Endothelial cell of umbilical vein (primary cell): ENCODE measurements at regions not wholly inside any gene's neighbourhood (a gene's known extent, or its start where the extent isn't known, plus 50 kb on each side); places are given as distances from the start of the nearest gene placed in this dataset.

Experiments
- BruUV-seq: library from RNA; stranded (reverse); fragments of 400-500 nt; replicated peaks from 2 replicates; lab custom pipeline; 2021; lab: Mats Ljungman, UMichigan
- CTCF ChIA-PET: fragments of 300-600, 350-600 bp; sonication (Branson Sonifier 250); formaldehyde crosslinking; loops from one replicate; lab custom pipeline; 2021; ENCODE audit warnings: antibody characterized with exemption, inconsistent platforms; lab: Charles Lee
- POLR2A ChIA-PET: fragments of 300-600, 350-600 bp; sonication (Branson Sonifier 250); formaldehyde crosslinking; loops from one replicate; lab custom pipeline; 2021; ENCODE audit warnings: antibody characterized with exemption, inconsistent platforms; lab: Charles Lee
- DNase-seq: peaks from one replicate; pipeline ENCODE4 v3.0.0-alpha.2; 2011; ENCODE audit warnings: low read depth, low spot score
- FAIRE-seq: peaks from 2 replicates; lab custom pipeline; 2011; peaks lifted over from hg19 to GRCh38; lab: Jason Lieb, UNC
- H2AFZ ChIP-seq: 2 replicates; pipeline ENCODE4 v1.6.0; 2012; ENCODE audit warnings: low read depth, low read length, control low read depth, inconsistent platforms
- H3K27ac ChIP-seq: 2 replicates; pipeline ENCODE4 v1.5.1; 2011; ENCODE audit warnings: low read depth, mild to moderate bottlenecking, control low read depth, low read length, moderate library complexity; ENCODE audit not compliant: insufficient read depth
- H3K27me3 ChIP-seq, 2 experiments: 2 replicates each; pipeline versions ENCODE4 v1.6.0 to v1.6.1; 2011; ENCODE audit warnings: low read length in 2 of 2, mixed read lengths in 1 of 2; ENCODE audit not compliant: control insufficient read depth in 2 of 2, insufficient read depth in 2 of 2
- H3K36me3 ChIP-seq, 2 experiments: 2 replicates in 1 of 2; 3 replicates in 1 of 2; pipeline ENCODE4 v1.5.1; 2011; ENCODE audit warnings: low read length in 2 of 2, mild to moderate bottlenecking in 1 of 2, moderate library complexity in 1 of 2; ENCODE audit not compliant: control insufficient read depth in 2 of 2, insufficient read depth in 2 of 2; ENCODE audit errors: extremely low read depth in 1 of 2
- H3K4me1 ChIP-seq: 3 replicates; pipeline ENCODE4 v1.5.1; 2011; ENCODE audit warnings: mild to moderate bottlenecking, low read length; ENCODE audit not compliant: control insufficient read depth, insufficient read depth; ENCODE audit errors: extremely low read depth
- H3K4me2 ChIP-seq: 2 replicates; pipeline ENCODE4 v1.6.1; 2011; ENCODE audit warnings: low read length, control low read depth, mixed read lengths; ENCODE audit not compliant: insufficient read depth
- H3K4me3 ChIP-seq, 3 experiments: fragments of 200-600 bp in 1 of 3; sonication (generic), shearing (Covaris generic) in 1 of 3; replicated peaks in 1 of 3; 2 replicates each; pipeline ENCODE4 v1.5.1; 2011 to 2016; ENCODE audit warnings: control low read depth in 3 of 3, low read length in 3 of 3, mild to moderate bottlenecking in 2 of 3, inconsistent platforms in 1 of 3, low read depth in 1 of 3, moderate library complexity in 1 of 3; ENCODE audit not compliant: insufficient read depth in 1 of 3
- H3K79me2 ChIP-seq: 2 replicates; pipeline ENCODE4 v1.6.0; 2012; ENCODE audit warnings: low read length, inconsistent platforms; ENCODE audit not compliant: control insufficient read depth, insufficient read depth
- H3K9ac ChIP-seq: replicated peaks from 2 replicates; pipeline ENCODE3; 2011; ENCODE audit warnings: low read length, control low read depth; ENCODE audit not compliant: insufficient read depth; ENCODE audit errors: extremely low read depth
- H3K9me1 ChIP-seq: replicated peaks from 3 replicates; pipeline ENCODE4 v1.6.0; 2011; ENCODE audit warnings: mild to moderate bottlenecking, low read length; ENCODE audit not compliant: control insufficient read depth, insufficient read depth; ENCODE audit errors: extremely low read depth
- H3K9me3 ChIP-seq: replicated peaks from 2 replicates; pipeline ENCODE4 v1.5.1; 2012; ENCODE audit warnings: low read length, inconsistent platforms; ENCODE audit not compliant: control insufficient read depth, insufficient read depth
- H4K20me1 ChIP-seq: replicated peaks from 2 replicates; pipeline ENCODE3; 2011; ENCODE audit warnings: mild to moderate bottlenecking, low read length; ENCODE audit not compliant: control insufficient read depth, insufficient read depth; ENCODE audit errors: extremely low read depth
- EZH2 ChIP-seq: IDR thresholded peaks from 2 replicates; pipeline ENCODE4 v1.6.1; 2012; ENCODE audit warnings: borderline replicate concordance, low read depth, mild to moderate bottlenecking, moderate library complexity, low read length, inconsistent platforms; ENCODE audit not compliant: severe bottlenecking
- FOS ChIP-seq: IDR thresholded peaks from 2 replicates; pipeline ENCODE4 v1.6.1; 2011; ENCODE audit warnings: mild to moderate bottlenecking, low read length, moderate library complexity, borderline replicate concordance; ENCODE audit not compliant: insufficient read depth
- GATA2 ChIP-seq: IDR thresholded peaks from 2 replicates; pipeline ENCODE4 v1.7.0; 2011; ENCODE audit warnings: low read depth, mild to moderate bottlenecking, moderate library complexity, mixed read lengths, low read length; ENCODE audit not compliant: insufficient read length, insufficient read depth
- JUN ChIP-seq: IDR thresholded peaks from 2 replicates; pipeline ENCODE4 v1.6.1; 2011; ENCODE audit warnings: borderline replicate concordance, low read depth; ENCODE audit not compliant: insufficient read length, insufficient read depth
- MYC ChIP-seq: IDR thresholded peaks from one replicate; pipeline ENCODE4 v1.6.1; 2011; ENCODE audit warnings: mild to moderate bottlenecking, low read depth, low read length
- POLR2A ChIP-seq: IDR thresholded peaks from 2 replicates; pipeline ENCODE4 v1.6.1; 2012; ENCODE audit warnings: low read depth, mild to moderate bottlenecking, control low read depth, low read length
- POLR2AphosphoS5 ChIP-seq: IDR thresholded peaks from 2 replicates; pipeline ENCODE4 v1.6.1; 2012; ENCODE audit warnings: low read depth, mild to moderate bottlenecking, control low read depth, low read length, moderate library complexity; ENCODE audit not compliant: insufficient read depth
- dilution Hi-C: fragments of 300-500 bp; cut with MboI; formaldehyde crosslinking; loops from one replicate; pipeline ENCODE4 v1.15.0; 2019; ENCODE audit warnings: low sequenced_read_pairs; ENCODE audit not compliant: extremely low pct_ligation_motif_present
- intact Hi-C: fragments of 100-400 bp; cut with micrococcal nuclease; formaldehyde crosslinking; loops from one replicate; pipeline ENCODE4 v1.10.0; 2022
- TF ChIP-seq, protein P1 (sequence below): IDR thresholded peaks from 2 replicates; pipeline ENCODE4 v1.6.1; 2011; ENCODE audit not compliant: insufficient read depth, insufficient read length
- TF ChIP-seq, protein P2 (sequence below), 2 donors: IDR thresholded peaks; 1 replicate in 1 of 2; 2 replicates in 1 of 2; pipeline ENCODE4 v1.5.1; 2011; ENCODE audit warnings: low read length in 2 of 2, mild to moderate bottlenecking in 2 of 2, moderate library complexity in 2 of 2, control low read depth in 1 of 2, inconsistent platforms in 1 of 2, low read depth in 1 of 2; ENCODE audit not compliant: insufficient read depth in 1 of 2; ENCODE audit errors: extremely low read depth in 1 of 2

- H3K27me3 ChIP-seq: peaks cover 2 to 6% of the 10 kb centered on the region in 2 experiments
- intact Hi-C loops: no loop called here
- no peak overlapping the region for H3K9ac ChIP-seq
- no peaks in the 10 kb centered on the region for H3K36me3 ChIP-seq
- ChIA-PET POLR2A (interaction anchor here (0.5 kb wide), 1 partner anchor 581 kb away, joined by 4 read pairs; no protein-coding TSS in a partner anchor), CTCF (no interaction called here)
- BruUV-seq: no TSS peak
- no peaks in the 10 kb centered on the region for H3K79me2 ChIP-seq
- H3K9me3 ChIP-seq: no peaks in the 10 kb centered on the region
- dilution Hi-C loops: no loop called here
- TF ChIP-seq GATA2: no peak
- H3K9me1 ChIP-seq: no peaks in the 10 kb centered on the region
- no peak overlapping the region for H2AFZ ChIP-seq
- no peak for DNase-seq
- no peaks in the 10 kb centered on the region for H4K20me1 ChIP-seq
- H3K4me1 ChIP-seq: no peaks in the 10 kb centered on the region
- no peak overlapping the region for H3K4me2 ChIP-seq
- no peak overlapping the region for H3K4me3 ChIP-seq
- no peak for FAIRE-seq
- H3K27ac ChIP-seq: no peak overlapping the region
Measured at GRCh38 chr1:99163671-99164070, 100.6 kb upstream of the PLPPR4 start.

GRCh38 chr1:99170516-99170915 lies 93.8 kb upstream of the PLPPR4 start:
- ChIA-PET CTCF (no interaction called here), POLR2A (no interaction called here)
- Histone ChIP-seq H3K9ac (no peak overlapping the region), H3K4me1 (peaks cover 6% of the 10 kb centered on the region), H3K4me3 (no peak overlapping the region), H2AFZ (no peak overlapping the region), H3K27me3 (peaks cover 2 to 3% of the 10 kb centered on the region in 2 experiments), H3K79me2 (no peaks in the 10 kb centered on the region), H3K9me1 (no peaks in the 10 kb centered on the region), H4K20me1 (no peaks in the 10 kb centered on the region), H3K27ac (no peak overlapping the region), H3K9me3 (no peaks in the 10 kb centered on the region), H3K4me2 (no peak overlapping the region), H3K36me3 (no peaks in the 10 kb centered on the region)
- no peak for DNase-seq
- intact Hi-C loops: no loop called here
- TF ChIP-seq, protein P1, sequence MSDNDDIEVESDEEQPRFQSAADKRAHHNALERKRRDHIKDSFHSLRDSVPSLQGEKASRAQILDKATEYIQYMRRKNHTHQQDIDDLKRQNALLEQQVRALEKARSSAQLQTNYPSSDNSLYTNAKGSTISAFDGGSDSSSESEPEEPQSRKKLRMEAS: no peak
- TF ChIP-seq EZH2: no peak
- TF ChIP-seq, protein P2, sequence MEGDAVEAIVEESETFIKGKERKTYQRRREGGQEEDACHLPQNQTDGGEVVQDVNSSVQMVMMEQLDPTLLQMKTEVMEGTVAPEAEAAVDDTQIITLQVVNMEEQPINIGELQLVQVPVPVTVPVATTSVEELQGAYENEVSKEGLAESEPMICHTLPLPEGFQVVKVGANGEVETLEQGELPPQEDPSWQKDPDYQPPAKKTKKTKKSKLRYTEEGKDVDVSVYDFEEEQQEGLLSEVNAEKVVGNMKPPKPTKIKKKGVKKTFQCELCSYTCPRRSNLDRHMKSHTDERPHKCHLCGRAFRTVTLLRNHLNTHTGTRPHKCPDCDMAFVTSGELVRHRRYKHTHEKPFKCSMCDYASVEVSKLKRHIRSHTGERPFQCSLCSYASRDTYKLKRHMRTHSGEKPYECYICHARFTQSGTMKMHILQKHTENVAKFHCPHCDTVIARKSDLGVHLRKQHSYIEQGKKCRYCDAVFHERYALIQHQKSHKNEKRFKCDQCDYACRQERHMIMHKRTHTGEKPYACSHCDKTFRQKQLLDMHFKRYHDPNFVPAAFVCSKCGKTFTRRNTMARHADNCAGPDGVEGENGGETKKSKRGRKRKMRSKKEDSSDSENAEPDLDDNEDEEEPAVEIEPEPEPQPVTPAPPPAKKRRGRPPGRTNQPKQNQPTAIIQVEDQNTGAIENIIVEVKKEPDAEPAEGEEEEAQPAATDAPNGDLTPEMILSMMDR (IDR thresholded peaks at IDR 0.05; ENCODE audit: extremely low read depth in 1 of 2, insufficient read depth in 1 of 2, low read depth in 1 of 2, low read length in 2 of 2): no peak
- TF ChIP-seq POLR2AphosphoS5: no peak
- no peak for TF ChIP-seq POLR2A
- peak; percentile 80 for TF ChIP-seq JUN
- TF ChIP-seq MYC: no peak
- TF ChIP-seq GATA2: peak; percentile 41
- TF ChIP-seq FOS: peak; percentile 93
- BruUV-seq: no TSS peak
- dilution Hi-C loops: no loop called here
- no peak for FAIRE-seq
